Neural progenitor cell (in vitro differentiated cells): ENCODE measurements at regions not wholly inside any gene's neighbourhood (a gene's known extent, or its start where the extent isn't known, plus 50 kb on each side); places are given as distances from the start of the nearest gene placed in this dataset.

Experiments
- DNase-seq: peaks from one replicate; pipeline ENCODE4 v3.0.0-alpha.2; 2016; ENCODE audit warnings: low spot score
- H2AFZ ChIP-seq: fragments of 200-600 bp; sonication (generic); replicated peaks from 2 replicates; pipeline ENCODE4 v1.6.1; 2016; ENCODE audit warnings: antibody characterized with exemption
- H3F3A ChIP-seq: fragments of 200-600 bp; sonication (generic); 2 replicates; pipeline ENCODE4 v1.6.1; 2016; ENCODE audit warnings: antibody characterized with exemption, low read depth
- H3K27ac ChIP-seq: fragments of 200-600 bp; sonication (generic); 2 replicates; pipeline ENCODE4 v1.5.1; 2016; ENCODE audit warnings: mild to moderate bottlenecking
- H3K27me3 ChIP-seq: fragments of 200-600 bp; sonication (generic); 2 replicates; pipeline ENCODE4 v1.6.1; 2016; ENCODE audit warnings: mild to moderate bottlenecking, moderate library complexity
- H3K36me3 ChIP-seq: fragments of 200-600 bp; sonication (generic); 2 replicates; pipeline ENCODE4 v1.5.1; 2016
- H3K4me1 ChIP-seq: fragments of 200-600 bp; sonication (generic); 2 replicates; pipeline ENCODE4 v1.6.1; 2016; ENCODE audit warnings: mixed run types
- H3K4me2 ChIP-seq: fragments of 200-600 bp; sonication (generic); 2 replicates; pipeline ENCODE4 v1.6.1; 2016
- H3K4me3 ChIP-seq: fragments of 200-600 bp; sonication (generic); 2 replicates; pipeline ENCODE4 v1.5.1; 2016
- H3K79me2 ChIP-seq: fragments of 200-600 bp; sonication (generic); 2 replicates; pipeline ENCODE4 v1.6.1; 2016; ENCODE audit warnings: low read depth
- H3K9ac ChIP-seq: fragments of 200-600 bp; sonication (generic); 2 replicates; pipeline ENCODE4 v1.6.1; 2016
- H3K9me3 ChIP-seq: fragments of 200-600 bp; sonication (generic); 2 replicates; pipeline ENCODE4 v1.5.1; 2016; ENCODE audit warnings: low read depth
- H4K20me1 ChIP-seq: fragments of 200-600 bp; sonication (generic); 2 replicates; pipeline ENCODE4 v1.6.1; 2016; ENCODE audit warnings: low read depth
- H3K27ac Mint-ChIP-seq: 3 replicates; pipeline ENCODE4 v1.8.0; 2021; ENCODE audit warnings: mixed read lengths
- H3K27me3 Mint-ChIP-seq: 2 replicates; pipeline ENCODE4 v1.8.0; 2022; ENCODE audit warnings: low read depth, mild to moderate bottlenecking, inconsistent platforms, moderate library complexity, mixed read lengths; ENCODE audit not compliant: insufficient read depth
- H3K36me3 Mint-ChIP-seq: 3 replicates; pipeline ENCODE4 v1.8.0; 2021; ENCODE audit warnings: mixed read lengths
- H3K4me1 Mint-ChIP-seq: 3 replicates; pipeline ENCODE4 v1.8.0; 2021; ENCODE audit warnings: mixed read lengths
- H3K4me3 Mint-ChIP-seq: 3 replicates; pipeline ENCODE4 v1.8.0; 2021; ENCODE audit warnings: mild to moderate bottlenecking, moderate library complexity, mixed read lengths
- H3K9me3 Mint-ChIP-seq: 3 replicates; pipeline ENCODE4 v1.8.0; 2020; ENCODE audit warnings: mixed read lengths
- CTCF ChIP-seq: fragments of 200-600 bp; sonication (generic); IDR thresholded peaks from 2 replicates; pipeline ENCODE4 v1.5.1; 2017; ENCODE audit warnings: antibody characterized with exemption, mild to moderate bottlenecking
- EZH2 ChIP-seq: fragments of 200-600 bp; sonication (generic); IDR thresholded peaks from 2 replicates; pipeline ENCODE4 v1.6.1; 2017; ENCODE audit warnings: antibody characterized with exemption, mild to moderate bottlenecking, moderate library complexity
- EZH2phosphoT487 ChIP-seq: fragments of 200-600 bp; sonication (generic); IDR thresholded peaks from 2 replicates; pipeline ENCODE4 v1.6.1; 2017; ENCODE audit warnings: antibody characterized with exemption

GRCh38 chr6:14957355-14958059 lies 288.4 kb upstream of the JARID2 start:
- Histone ChIP-seq H3K4me3 (no peak overlapping the region), H3F3A (no peaks in the 10 kb centered on the region), H3K27ac (no peak overlapping the region), H3K27me3 (no peaks in the 10 kb centered on the region), H3K4me1 (no peaks in the 10 kb centered on the region), H4K20me1 (no peaks in the 10 kb centered on the region), H3K9me3 (no peaks in the 10 kb centered on the region), H3K79me2 (no peaks in the 10 kb centered on the region), H3K9ac (no peak overlapping the region), H3K4me2 (no peak overlapping the region), H3K36me3 (no peaks in the 10 kb centered on the region), H2AFZ (no peak overlapping the region)
- no peak overlapping the region for H3K4me3 Mint-ChIP-seq
- no peak for TF ChIP-seq CTCF
- TF ChIP-seq EZH2, result no peak
- no peak for TF ChIP-seq EZH2phosphoT487
- H3K27ac Mint-ChIP-seq, result no peak overlapping the region
- no peak for DNase-seq
- H3K36me3 Mint-ChIP-seq, result no peaks in the 10 kb centered on the region
- H3K27me3 Mint-ChIP-seq, result peaks cover 2% of the 10 kb centered on the region
- peaks cover 7% of the 10 kb centered on the region for H3K4me1 Mint-ChIP-seq
- H3K9me3 Mint-ChIP-seq, result peaks cover 11% of the 10 kb centered on the region

- DNase-seq, result no peak
- Histone ChIP-seq H3K36me3 (no peaks in the 10 kb centered on the region), H3K4me3 (no peak overlapping the region), H3K4me2 (no peak overlapping the region), H3K9ac (no peak overlapping the region), H4K20me1 (no peaks in the 10 kb centered on the region), H3K79me2 (no peaks in the 10 kb centered on the region), H3K27me3 (no peaks in the 10 kb centered on the region), H3K27ac (no peak overlapping the region), H3F3A (no peaks in the 10 kb centered on the region), H3K9me3 (no peaks in the 10 kb centered on the region), H2AFZ (no peak overlapping the region), H3K4me1 (no peaks in the 10 kb centered on the region)
- Mint-ChIP-seq H3K27me3 (peaks cover 2% of the 10 kb centered on the region), H3K9me3 (peaks cover 9% of the 10 kb centered on the region), H3K36me3 (no peaks in the 10 kb centered on the region), H3K4me1 (peaks cover 8% of the 10 kb centered on the region), H3K27ac (no peak overlapping the region), H3K4me3 (no peak overlapping the region)
- TF ChIP-seq EZH2phosphoT487, result no peak
- no peak for TF ChIP-seq EZH2
- TF ChIP-seq CTCF, result no peak
Observed at GRCh38 chr6:14959324-14959885, 286.5 kb upstream of the JARID2 start.

GRCh38 chr6:14964556-14965270 lies 281.2 kb upstream of the JARID2 start:
- peaks cover 19% of the 10 kb centered on the region for H3K4me1 Mint-ChIP-seq
- no peak overlapping the region for H3K4me3 Mint-ChIP-seq
- H3K4me1 ChIP-seq, result peaks cover 3% of the 10 kb centered on the region
- H3K4me3 ChIP-seq, result no peak overlapping the region
- H3K36me3 Mint-ChIP-seq, result no peaks in the 10 kb centered on the region
- H3K27me3 ChIP-seq, result no peaks in the 10 kb centered on the region
- H3K36me3 ChIP-seq, result no peaks in the 10 kb centered on the region
- no peaks in the 10 kb centered on the region for H3K79me2 ChIP-seq
- no peaks in the 10 kb centered on the region for H4K20me1 ChIP-seq
- DNase-seq, result no peak
- H3F3A ChIP-seq, result no peaks in the 10 kb centered on the region
- no peaks in the 10 kb centered on the region for H3K9me3 ChIP-seq
- no peak overlapping the region for H3K9ac ChIP-seq
- H3K27ac ChIP-seq, result no peak overlapping the region
- no peak overlapping the region for H3K27ac Mint-ChIP-seq
- peaks cover 6% of the 10 kb centered on the region for H3K9me3 Mint-ChIP-seq
- H3K27me3 Mint-ChIP-seq, result no peaks in the 10 kb centered on the region
- H2AFZ ChIP-seq, result no peak overlapping the region
- TF ChIP-seq CTCF (no peak), EZH2phosphoT487 (no peak), EZH2 (no peak)
- no peak overlapping the region for H3K4me2 ChIP-seq
